Spleen (tissue), 11 donors: ENCODE measurements at regions not wholly inside any gene's neighbourhood (a gene's known extent, or its start where the extent isn't known, plus 50 kb on each side); places are given as distances from the start of the nearest gene placed in this dataset.

Experiments used
- DNase-seq: peaks from one replicate; pipeline ENCODE4 v3.0.0-alpha.2; 2020
- H3K27ac ChIP-seq, 8 donors: fragments of 200-600 bp; sonication (generic) in 7 of 8; 1 replicate in 4 of 8; 2 replicates in 4 of 8; pipeline versions ENCODE4 v1.5.0 to v1.8.0; 2016 to 2021; ENCODE audit warnings: inconsistent platforms in 4 of 8, mild to moderate bottlenecking in 4 of 8, moderate library complexity in 1 of 8
- H3K27me3 ChIP-seq, 7 donors: fragments of 200-600 bp; sonication (generic) in 6 of 7; replicated peaks in 1 of 7; 1 replicate in 4 of 7; 2 replicates in 3 of 7; pipeline versions ENCODE4 v1.5.0 to v1.8.0; 2016 to 2021; ENCODE audit warnings: inconsistent platforms in 3 of 7, mild to moderate bottlenecking in 1 of 7
- H3K36me3 ChIP-seq, 6 donors: fragments of 200-600 bp; sonication (generic) in 5 of 6; 1 replicate in 4 of 6; 2 replicates in 2 of 6; pipeline versions ENCODE4 v1.5.0 to v1.8.0; 2016 to 2021; ENCODE audit warnings: inconsistent platforms in 2 of 6
- H3K4me1 ChIP-seq, 6 donors: fragments of 200-600 bp; sonication (generic) in 5 of 6; 1 replicate in 3 of 6; 2 replicates in 3 of 6; pipeline versions ENCODE4 v1.5.0 to v1.8.0; 2016 to 2021; ENCODE audit warnings: inconsistent platforms in 3 of 6
- H3K4me3 ChIP-seq, 8 donors: fragments of 200-600 bp; sonication (generic) in 7 of 8; 1 replicate in 4 of 8; 2 replicates in 4 of 8; pipeline versions ENCODE4 v1.5.0 to v1.8.0; 2016 to 2021; ENCODE audit warnings: inconsistent platforms in 4 of 8, mild to moderate bottlenecking in 4 of 8, moderate library complexity in 2 of 8
- H3K9me3 ChIP-seq, 8 donors: fragments of 200-600 bp; sonication (generic) in 7 of 8; 1 replicate in 4 of 8; 2 replicates in 4 of 8; pipeline versions ENCODE4 v1.5.0 to v1.8.0; 2016 to 2021; ENCODE audit warnings: inconsistent platforms in 4 of 8
- CTCF ChIP-seq, 11 experiments: fragments of 200-600 bp in 7 of 11; fragments of 450-650 bp in 4 of 11; sonication (generic) in 4 of 11; IDR thresholded peaks in 8 of 11; conservative IDR thresholded peaks in 3 of 11; 1 replicate in 7 of 11; 2 replicates in 4 of 11; pipeline versions ENCODE4 v1.4.0 to v1.8.0; 2016 to 2021; ENCODE audit warnings: antibody characterized with exemption in 11 of 11, inconsistent platforms in 4 of 11, mild to moderate bottlenecking in 1 of 11
- POLR2A ChIP-seq, 3 donors: fragments of 450-650 bp; IDR thresholded peaks; one replicate each; pipeline ENCODE4 v1.5.1; 2017; ENCODE audit warnings: antibody characterized with exemption in 3 of 3, mild to moderate bottlenecking in 1 of 3
- POLR2AphosphoS5 ChIP-seq, 3 donors: sonication (generic); formaldehyde crosslinking; IDR thresholded peaks; one replicate each; pipeline ENCODE4 v1.5.1; 2017; ENCODE audit warnings: antibody characterized with exemption in 3 of 3
- WGBS, 5 donors: extraction: QIAGEN DNeasy Blood & Tissue Kit in 3 of 5; methylation state at CpG; one replicate each; pipeline versions ENCODE4 v1.1.5 to v1.1.7; 2013 to 2018; 5-methylcytosine and 5-hydroxymethylcytosine counted together
- intact Hi-C: fragments of 100-400 bp; cut with DNase I; formaldehyde crosslinking; loops from one replicate; pipeline ENCODE4 v1.15.0; 2023; ENCODE audit warnings: low total_unique reads
- donor health status: healthy with polysubstance abuse.
- donor health status: DM: no; HTN: no; CAD: no; lungs with moderate emphysema.
- donor health status: DM: no; HTN: no; CAD: no.
- donor health status: Bipolar disorder and iron deficiency.
- donor health status: healthy.
- donor health status: DM: no; HTN: no; CAD: no.
- donor health status: DM: yes; HTN: yes; CAD: no.

GRCh38 chr11:70521475-70522308 lies 123.4 kb downstream of the CTTN start:
- WGBS, 5 donors: 77 to 86% (median 83%) methylated on average over 22 of the region's 22 CpGs
- Histone ChIP-seq H3K4me3 (no peak overlapping the region), H3K36me3 (no peaks in the 10 kb centered on the region), H3K27ac (no peak overlapping the region), H3K27me3 (peaks cover 0 to 44% (median 0%) of the 10 kb centered on the region in 7 donors), H3K9me3 (peaks cover 0 to 5% (median 0%) of the 10 kb centered on the region in 8 donors), H3K4me1 (peaks cover 0 to 22% (median 4%) of the 10 kb centered on the region in 6 donors)
- peak; percentile 41 for DNase-seq
- intact Hi-C loops: no loop called here
- no peak for TF ChIP-seq POLR2AphosphoS5 (IDR thresholded peaks at IDR 0.05)
- TF ChIP-seq CTCF (IDR thresholded peaks at IDR 0.05 in 8 of 11, conservative IDR thresholded peaks at IDR 0.05 in 3 of 11): no peak
- TF ChIP-seq POLR2A (IDR thresholded peaks at IDR 0.05): no peak

GRCh38 chr11:70522309-70522592 lies 123.9 kb downstream of the CTTN start:
- H3K27ac ChIP-seq: no peak overlapping the region
- H3K4me3 ChIP-seq: no peak overlapping the region
- H3K4me1 ChIP-seq: peaks cover 0 to 22% (median 4%) of the 10 kb centered on the region in 6 donors
- 72 to 86% (median 80%) methylated on average over 6 of the region's 6 CpGs for WGBS, 5 donors
- TF ChIP-seq POLR2AphosphoS5 (IDR thresholded peaks at IDR 0.05): no peak
- intact Hi-C loops: no loop called here
- H3K9me3 ChIP-seq: peaks cover 0 to 3% (median 0%) of the 10 kb centered on the region in 8 donors
- H3K36me3 ChIP-seq: no peaks in the 10 kb centered on the region
- H3K27me3 ChIP-seq: peaks cover 0 to 44% (median 0%) of the 10 kb centered on the region in 7 donors
- DNase-seq: peak; percentile 8

GRCh38 chr11:70522593-70523311 lies 124.4 kb downstream of the CTTN start:
- peaks cover 0 to 44% (median 0%) of the 10 kb centered on the region in 7 donors for H3K27me3 ChIP-seq
- DNase-seq: peak; percentile 59
- no peaks in the 10 kb centered on the region for H3K9me3 ChIP-seq
- H3K27ac ChIP-seq: no peak overlapping the region
- intact Hi-C loops: no loop called here
- peaks cover 0 to 22% (median 4%) of the 10 kb centered on the region in 6 donors for H3K4me1 ChIP-seq
- no peaks in the 10 kb centered on the region for H3K36me3 ChIP-seq
- TF ChIP-seq POLR2A (IDR thresholded peaks at IDR 0.05): no peak
- TF ChIP-seq CTCF (IDR thresholded peaks at IDR 0.05 in 8 of 11, conservative IDR thresholded peaks at IDR 0.05 in 3 of 11): no peak
- TF ChIP-seq POLR2AphosphoS5 (IDR thresholded peaks at IDR 0.05): no peak
- no peak overlapping the region for H3K4me3 ChIP-seq
- 53 to 66% (median 60%) methylated on average over 22 to 26 of the region's 26 CpGs for WGBS, 5 donors

GRCh38 chr11:70523384-70524095 lies 125.2 kb downstream of the CTTN start:
- 59 to 86% (median 71%) methylated on average over 7 to 15 of the region's 15 CpGs for WGBS, 5 donors
- peaks cover 0 to 22% (median 4%) of the 10 kb centered on the region in 6 donors for H3K4me1 ChIP-seq
- peaks cover 0 to 44% (median 0%) of the 10 kb centered on the region in 7 donors for H3K27me3 ChIP-seq
- intact Hi-C loops: no loop called here
- no peak overlapping the region for H3K4me3 ChIP-seq
- H3K9me3 ChIP-seq: no peaks in the 10 kb centered on the region
- peak; percentile 61 for DNase-seq
- TF ChIP-seq POLR2AphosphoS5 (IDR thresholded peaks at IDR 0.05) (peak in 1 of 3 donors; percentile 16), CTCF (IDR thresholded peaks at IDR 0.05 in 8 of 11, conservative IDR thresholded peaks at IDR 0.05 in 3 of 11) (no peak)
- H3K36me3 ChIP-seq: no peaks in the 10 kb centered on the region
- H3K27ac ChIP-seq: no peak overlapping the region
